ENCODE measurements at regions not wholly inside any gene's neighbourhood (a gene's known extent, or its start where the extent isn't known, plus 50 kb on each side); places are given as distances from the start of the nearest gene placed in this dataset.
"Not testable (repeated sequence)": the region's sequence is repeated elsewhere in the genome, so short reads cannot be mapped to it uniquely, and the experiment has no call there.

GRCh38 chr18:70536370-70537062 is 247.7 kb downstream of the SOCS6 start:
- DNase-seq (ENCODE audit: insufficient read length, low spot score) = no peak
- TF ChIP-seq PAX5 (IDR thresholded peaks at IDR 0.05; ENCODE audit: insufficient read depth, low read length, severe bottlenecking) (no peak), POU2F2 (IDR thresholded peaks at IDR 0.05; ENCODE audit: low read depth, low read length) (no peak), POLR2A (IDR thresholded peaks at IDR 0.05; ENCODE audit: low read depth, low read length) (no peak), SPI1 (IDR thresholded peaks at IDR 0.05; ENCODE audit: low read depth, low read length) (no peak), POLR2AphosphoS5 (IDR thresholded peaks at IDR 0.05; ENCODE audit: low read depth, low read length) (no peak), TAF1 (IDR thresholded peaks at IDR 0.05; ENCODE audit: low read depth, low read length) (no peak)
- FAIRE-seq = no peak

GRCh38 chr18:70535041-70535440 is 246.2 kb downstream of the SOCS6 start:
- TF ChIP-seq POU2F2 (IDR thresholded peaks at IDR 0.05; ENCODE audit: low read depth, low read length) (no peak), SPI1 (IDR thresholded peaks at IDR 0.05; ENCODE audit: low read depth, low read length) (no peak)
- DNase-seq (ENCODE audit: insufficient read length, low spot score) (no peak), FAIRE-seq (no peak)

- FAIRE-seq; DNase-seq (ENCODE audit: insufficient read length, low spot score): not testable (repeated sequence)
Observed at GRCh38 chr18:70525322-70525721, 236.5 kb downstream of the SOCS6 start.

- TF ChIP-seq SPI1 (IDR thresholded peaks at IDR 0.05; ENCODE audit: low read depth, low read length) = no peak
- no peak for TF ChIP-seq POLR2A (IDR thresholded peaks at IDR 0.05; ENCODE audit: low read depth, low read length)
- no peak for TF ChIP-seq POLR2AphosphoS5 (IDR thresholded peaks at IDR 0.05; ENCODE audit: low read depth, low read length)
- no peak for TF ChIP-seq POU2F2 (IDR thresholded peaks at IDR 0.05; ENCODE audit: low read depth, low read length)
- TF ChIP-seq PAX5 (IDR thresholded peaks at IDR 0.05; ENCODE audit: insufficient read depth, low read length, severe bottlenecking) = no peak
- no peak for TF ChIP-seq TAF1 (IDR thresholded peaks at IDR 0.05; ENCODE audit: low read depth, low read length)
- FAIRE-seq = no peak
- DNase-seq (ENCODE audit: insufficient read length, low spot score) = no peak
Observed at GRCh38 chr18:70523792-70524182, 234.9 kb downstream of the SOCS6 start.

- TF ChIP-seq SPI1 (IDR thresholded peaks at IDR 0.05; ENCODE audit: low read depth, low read length) (no peak), PAX5 (IDR thresholded peaks at IDR 0.05; ENCODE audit: insufficient read depth, low read length, severe bottlenecking) (no peak), POU2F2 (IDR thresholded peaks at IDR 0.05; ENCODE audit: low read depth, low read length) (no peak), TAF1 (IDR thresholded peaks at IDR 0.05; ENCODE audit: low read depth, low read length) (no peak), POLR2AphosphoS5 (IDR thresholded peaks at IDR 0.05; ENCODE audit: low read depth, low read length) (no peak)
- FAIRE-seq (no peak), DNase-seq (ENCODE audit: insufficient read length, low spot score) (no peak)
Observed at GRCh38 chr18:70523035-70523791, 234.4 kb downstream of the SOCS6 start.

- DNase-seq (ENCODE audit: insufficient read length, low spot score) (no peak), FAIRE-seq (no peak)
- TF ChIP-seq TAF1 (IDR thresholded peaks at IDR 0.05; ENCODE audit: low read depth, low read length) = no peak
- no peak for TF ChIP-seq POLR2A (IDR thresholded peaks at IDR 0.05; ENCODE audit: low read depth, low read length)
- no peak for TF ChIP-seq POLR2AphosphoS5 (IDR thresholded peaks at IDR 0.05; ENCODE audit: low read depth, low read length)
- TF ChIP-seq POU2F2 (IDR thresholded peaks at IDR 0.05; ENCODE audit: low read depth, low read length) = no peak
- no peak for TF ChIP-seq PAX5 (IDR thresholded peaks at IDR 0.05; ENCODE audit: insufficient read depth, low read length, severe bottlenecking)
Observed at GRCh38 chr18:70522183-70522680, 233.4 kb downstream of the SOCS6 start.

GRCh38 chr18:70520867-70521266 is 232.0 kb downstream of the SOCS6 start:
- DNase-seq (ENCODE audit: insufficient read length, low spot score) (no peak), FAIRE-seq (no peak)
- TF ChIP-seq POLR2AphosphoS5 (IDR thresholded peaks at IDR 0.05; ENCODE audit: low read depth, low read length) = no peak
- no peak for TF ChIP-seq POLR2A (IDR thresholded peaks at IDR 0.05; ENCODE audit: low read depth, low read length)
- no peak for TF ChIP-seq TAF1 (IDR thresholded peaks at IDR 0.05; ENCODE audit: low read depth, low read length)
- TF ChIP-seq PAX5 (IDR thresholded peaks at IDR 0.05; ENCODE audit: insufficient read depth, low read length, severe bottlenecking) = no peak
- no peak for TF ChIP-seq POU2F2 (IDR thresholded peaks at IDR 0.05; ENCODE audit: low read depth, low read length)
- no peak for TF ChIP-seq SPI1 (IDR thresholded peaks at IDR 0.05; ENCODE audit: low read depth, low read length)

GRCh38 chr18:70513502-70514171 is 224.8 kb downstream of the SOCS6 start:
- no peak for TF ChIP-seq POU2F2 (IDR thresholded peaks at IDR 0.05; ENCODE audit: low read depth, low read length)
- TF ChIP-seq POLR2AphosphoS5 (IDR thresholded peaks at IDR 0.05; ENCODE audit: low read depth, low read length) = no peak
- TF ChIP-seq TAF1 (IDR thresholded peaks at IDR 0.05; ENCODE audit: low read depth, low read length) = no peak
- TF ChIP-seq POLR2A (IDR thresholded peaks at IDR 0.05; ENCODE audit: low read depth, low read length) = no peak
- no peak for TF ChIP-seq PAX5 (IDR thresholded peaks at IDR 0.05; ENCODE audit: insufficient read depth, low read length, severe bottlenecking)
- TF ChIP-seq SPI1 (IDR thresholded peaks at IDR 0.05; ENCODE audit: low read depth, low read length) = no peak
- DNase-seq (ENCODE audit: insufficient read length, low spot score) = no peak
- FAIRE-seq = no peak

- TF ChIP-seq POLR2A (IDR thresholded peaks at IDR 0.05; ENCODE audit: low read depth, low read length) = no peak
- TF ChIP-seq POU2F2 (IDR thresholded peaks at IDR 0.05; ENCODE audit: low read depth, low read length) = no peak
- no peak for TF ChIP-seq SPI1 (IDR thresholded peaks at IDR 0.05; ENCODE audit: low read depth, low read length)
- no peak for TF ChIP-seq POLR2AphosphoS5 (IDR thresholded peaks at IDR 0.05; ENCODE audit: low read depth, low read length)
- TF ChIP-seq TAF1 (IDR thresholded peaks at IDR 0.05; ENCODE audit: low read depth, low read length) = no peak
- TF ChIP-seq PAX5 (IDR thresholded peaks at IDR 0.05; ENCODE audit: insufficient read depth, low read length, severe bottlenecking) = no peak
- FAIRE-seq = no peak
Observed at GRCh38 chr18:70507970-70508369, 219.1 kb downstream of the SOCS6 start.

More at GRCh38 chr18:70507970-70508369, 219.1 kb downstream of the SOCS6 start:
- no peak for DNase-seq (ENCODE audit: insufficient read length, low spot score)

Measured in GM12891 (cell line).